Hematopoietic multipotent progenitor cell treated with erythropoietin and hydrocortisone succinate and interleukin-3 and kit ligand, for 6 days (in vitro differentiated cells): ENCODE measurements at regions not wholly inside any gene's neighbourhood (a gene's known extent, or its start where the extent isn't known, plus 50 kb on each side); places are given as distances from the start of the nearest gene placed in this dataset.
"Not testable (repeated sequence)": the region's sequence is repeated elsewhere in the genome, so short reads cannot be mapped to it uniquely, and the experiment has no call there.

ENCODE experiments used
- DNase-seq: peaks from one replicate; pipeline ENCODE4 v3.0.0-alpha.2; 2015

DNA sequence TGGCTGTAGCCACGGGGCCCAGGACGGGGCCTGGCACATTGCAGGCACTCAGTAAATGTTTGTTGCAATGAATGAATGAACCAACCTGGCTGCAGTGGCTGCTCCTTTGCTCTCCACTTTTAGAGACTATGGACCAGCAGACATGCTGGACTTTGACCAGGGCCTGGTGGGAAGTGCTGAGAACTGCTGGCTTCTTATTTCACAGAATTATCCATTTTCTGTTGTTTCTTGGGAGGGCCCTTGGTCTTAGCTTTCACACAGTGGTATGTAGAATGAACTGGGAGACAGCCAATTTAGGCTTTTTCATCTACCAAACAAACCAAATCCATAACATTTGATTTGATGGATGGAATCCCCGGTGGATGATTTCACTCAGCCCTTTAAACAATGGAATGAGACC is 78.0 kb upstream of the LHFPL2 start:
- no peak for DNase-seq

DNA sequence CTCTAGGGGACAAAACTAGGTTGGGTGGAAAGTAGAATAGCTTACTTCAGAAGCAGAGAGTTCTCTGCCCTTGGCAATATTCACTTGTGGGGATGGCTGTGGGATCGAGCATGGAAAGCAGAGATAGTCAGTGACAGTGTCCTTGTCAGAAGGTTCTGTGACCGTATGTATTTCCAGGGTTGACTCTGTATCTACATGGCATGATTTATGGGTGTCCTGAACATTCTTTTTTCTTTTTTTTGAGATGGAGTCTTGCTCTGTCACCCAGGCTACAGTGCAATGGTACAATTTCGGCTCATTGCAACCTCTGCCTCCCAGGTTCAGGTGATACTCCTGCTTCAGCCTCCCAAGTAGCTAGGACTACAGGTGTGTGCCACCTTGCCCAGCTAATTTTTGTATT is 77.4 kb upstream of the LHFPL2 start:
- no peak for DNase-seq

DNA sequence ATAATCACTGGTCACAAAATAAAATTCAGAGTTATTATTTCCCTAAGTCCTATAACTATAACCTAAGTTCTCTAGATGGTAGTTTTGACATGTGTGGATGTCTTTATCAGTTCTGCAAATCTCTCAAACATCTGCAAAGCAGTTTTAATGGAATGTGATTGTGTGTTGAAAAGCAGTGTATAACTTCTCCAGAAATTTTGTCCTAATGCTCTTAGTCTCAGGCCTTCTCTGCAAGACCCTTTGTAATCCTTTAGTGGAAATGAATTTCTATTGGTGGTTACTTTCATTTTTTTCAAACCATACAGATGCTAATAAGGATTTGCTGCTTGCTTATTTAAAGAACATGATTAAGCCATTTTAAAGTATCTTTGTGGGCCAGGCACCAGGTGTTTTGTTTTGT is 75.5 kb upstream of the LHFPL2 start:
- DNase-seq, result no peak

DNA sequence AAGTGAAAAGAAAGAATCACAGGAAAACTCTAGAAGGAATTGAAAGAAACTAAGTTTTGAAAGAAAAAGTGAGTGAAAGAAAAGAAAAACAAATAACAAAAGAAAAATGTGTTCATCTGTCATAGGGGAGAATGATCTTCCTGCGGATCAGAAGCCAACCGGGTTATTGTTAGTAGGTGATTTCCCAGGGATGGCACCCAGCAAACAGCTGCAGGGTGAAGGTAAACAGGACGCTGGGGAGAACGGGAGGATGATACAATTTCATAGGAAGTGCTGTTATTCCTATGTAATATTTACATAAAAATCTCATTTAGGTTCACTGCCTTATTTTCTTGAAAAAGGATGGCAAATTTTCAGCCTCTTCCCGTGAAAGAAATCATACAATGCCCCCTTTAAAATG is 72.4 kb upstream of the LHFPL2 start:
- no peak for DNase-seq

DNA sequence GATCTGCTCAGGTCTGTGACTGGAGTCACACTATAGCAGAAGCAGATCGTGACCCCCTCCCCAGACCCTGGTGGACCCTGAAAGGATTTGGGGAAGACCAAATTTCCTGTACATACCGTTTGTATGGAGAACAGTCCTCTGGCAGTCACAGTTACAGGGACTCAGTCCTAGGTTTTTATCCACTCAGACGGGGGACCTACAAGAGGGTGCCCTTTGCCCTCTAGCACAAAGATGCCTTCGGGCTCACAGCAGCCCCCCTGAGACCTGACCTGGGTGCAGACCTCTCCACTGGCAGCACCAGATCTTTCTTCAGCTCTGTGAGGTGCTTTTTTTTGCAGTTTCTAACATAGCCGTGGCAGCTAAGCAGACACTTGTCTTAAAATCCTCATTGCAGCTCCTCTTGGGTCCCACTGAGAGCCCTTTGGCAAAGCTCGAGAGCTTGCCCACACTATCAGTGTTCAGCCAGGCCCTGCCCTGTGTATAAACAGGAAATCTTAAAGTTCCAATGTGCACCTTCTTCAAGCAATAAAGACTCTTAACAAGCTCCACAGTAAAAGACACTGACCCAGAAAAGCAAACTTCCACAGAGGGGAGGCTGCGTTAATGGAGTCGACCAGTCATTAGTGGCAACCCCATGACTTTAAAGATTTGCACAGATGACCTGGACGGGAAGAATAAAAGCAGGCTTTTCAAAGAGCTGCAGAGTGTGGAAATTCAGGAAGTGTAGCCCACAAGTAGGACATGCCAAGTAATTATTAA is 71.8 kb upstream of the LHFPL2 start:
- DNase-seq, result peak; percentile 17

DNA sequence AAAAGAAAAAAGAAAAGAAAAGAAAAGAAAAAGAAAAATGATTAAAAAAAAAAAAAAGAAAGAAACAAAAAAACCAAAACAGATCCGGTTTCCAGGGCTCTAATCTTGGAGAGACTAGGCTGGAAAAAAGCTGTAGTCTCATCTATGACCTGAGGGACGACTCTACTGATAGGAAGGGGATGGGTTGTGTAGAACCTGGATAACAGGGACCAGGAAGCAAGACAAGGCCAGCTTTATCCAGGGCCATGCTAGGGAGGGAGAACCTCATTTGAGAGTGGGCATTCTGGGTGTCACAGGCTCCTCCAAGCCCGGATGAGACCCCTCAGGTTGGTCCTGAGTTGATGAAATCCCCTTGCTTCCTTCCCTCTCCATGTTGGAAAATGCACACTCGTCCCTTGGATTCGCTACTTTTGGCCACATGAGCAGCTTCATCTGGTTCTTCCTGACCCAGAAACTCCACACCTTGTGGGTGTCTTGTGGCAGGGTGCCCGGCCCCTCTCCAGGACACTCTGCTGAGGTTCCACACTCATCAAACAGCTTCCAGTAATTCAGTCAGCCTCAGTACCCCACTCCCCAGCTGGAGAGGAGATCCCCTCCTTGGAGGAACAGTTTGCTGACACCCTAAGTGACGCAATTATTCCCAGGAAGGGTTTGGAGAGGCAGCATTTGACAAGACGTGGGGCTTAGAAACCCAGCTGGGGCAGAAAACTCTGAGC is 71.1 kb upstream of the LHFPL2 start:
- DNase-seq, result no peak

DNA sequence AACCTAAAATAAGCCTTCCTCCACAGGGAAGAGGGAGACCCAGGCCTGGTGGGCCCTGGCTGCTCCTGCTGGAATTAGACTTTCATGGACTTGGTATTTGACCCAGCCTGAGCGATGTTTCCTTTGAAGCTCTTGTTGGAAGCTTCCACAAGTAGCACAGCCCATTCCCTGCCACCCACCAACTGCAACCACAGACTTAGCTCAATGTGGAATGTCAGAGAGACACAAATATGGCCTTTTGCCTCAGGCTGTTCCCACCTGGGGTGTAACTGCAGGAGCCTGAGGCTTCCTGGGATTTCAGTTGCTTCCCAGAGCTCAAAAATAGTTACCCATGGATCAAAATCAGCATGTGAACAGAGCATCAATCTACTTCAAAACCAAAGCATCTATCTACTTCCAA is 70.3 kb upstream of the LHFPL2 start:
- no peak for DNase-seq

DNA sequence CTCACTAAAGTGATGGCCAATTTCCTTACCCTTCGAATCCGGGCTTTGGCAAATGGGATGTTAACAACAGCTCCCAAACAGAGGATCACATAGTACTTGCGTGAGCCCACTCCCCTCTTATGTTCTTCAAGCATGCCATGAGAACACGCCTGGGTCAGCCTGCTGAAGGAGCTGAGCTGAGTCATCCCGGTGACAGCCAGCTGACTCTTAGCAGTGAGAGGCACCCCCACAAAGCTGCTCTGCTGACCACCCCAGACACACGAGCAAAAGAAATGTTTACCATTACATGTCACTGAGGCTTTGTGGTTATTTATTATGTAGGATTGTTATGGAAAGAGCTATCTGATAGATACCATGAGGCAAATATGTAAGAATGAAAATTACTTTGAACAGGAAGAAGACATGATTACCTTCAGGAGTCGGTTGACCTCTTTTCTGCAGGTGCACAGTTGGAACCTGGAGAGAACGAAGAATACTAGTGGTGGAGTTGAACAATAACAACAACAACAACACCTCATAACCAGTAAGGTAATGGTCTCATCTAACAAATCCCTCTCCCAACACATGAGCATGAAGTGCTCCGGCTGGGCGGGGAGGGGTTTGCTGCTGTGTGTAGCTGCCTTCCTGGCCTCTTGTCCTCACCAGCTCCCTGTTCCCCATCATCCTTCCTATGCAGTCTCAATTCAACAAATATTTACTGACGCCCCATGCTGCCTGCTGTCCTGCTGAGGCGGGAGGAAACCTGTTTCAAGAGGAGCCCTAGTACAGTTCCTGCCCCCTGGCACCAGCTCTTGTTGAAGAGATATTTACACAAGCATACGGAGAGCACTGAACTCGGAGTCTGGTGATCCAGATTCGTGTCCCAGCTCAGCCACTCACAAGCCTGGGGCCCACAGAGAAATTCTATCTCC is 69.4 kb upstream of the LHFPL2 start:
- DNase-seq, result no peak

DNA sequence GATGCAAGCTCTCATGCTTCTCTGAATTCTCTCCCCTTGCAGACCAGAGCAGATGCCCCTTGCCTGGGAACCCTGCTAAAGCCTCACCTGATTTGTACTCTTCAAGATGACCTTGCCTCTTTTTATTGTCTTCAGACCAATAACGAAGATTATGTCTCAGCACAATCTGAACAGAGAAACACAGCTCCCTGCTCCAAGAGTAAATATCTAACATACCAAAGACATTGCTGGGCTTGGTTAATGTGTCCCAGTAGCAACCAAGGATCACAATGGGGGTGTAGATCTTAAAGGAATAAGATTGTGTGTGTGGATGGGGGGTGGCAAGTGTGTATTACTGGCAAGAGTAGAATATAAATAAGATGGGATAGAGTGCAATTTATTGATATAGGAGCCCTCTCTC is 67.6 kb upstream of the LHFPL2 start:
- no peak for DNase-seq

DNA sequence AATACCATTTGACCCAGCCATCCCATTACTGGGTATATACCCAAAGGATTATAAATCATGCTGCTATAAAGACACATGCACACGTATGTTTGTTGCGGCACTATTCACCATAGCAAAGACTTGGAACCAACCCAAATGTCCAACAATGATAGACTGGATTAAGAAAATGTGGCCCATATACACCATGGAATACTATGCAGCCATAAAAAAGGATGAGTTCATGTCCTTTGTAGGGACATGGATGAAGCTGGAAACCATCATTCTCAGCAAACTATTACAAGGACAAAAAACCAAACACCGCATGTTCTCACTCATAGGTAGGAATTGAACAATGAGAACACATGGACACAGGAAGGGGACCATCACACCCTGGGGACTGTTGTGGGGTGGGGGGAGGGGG is 66.8 kb upstream of the LHFPL2 start:
- not testable (repeated sequence) for DNase-seq

DNA sequence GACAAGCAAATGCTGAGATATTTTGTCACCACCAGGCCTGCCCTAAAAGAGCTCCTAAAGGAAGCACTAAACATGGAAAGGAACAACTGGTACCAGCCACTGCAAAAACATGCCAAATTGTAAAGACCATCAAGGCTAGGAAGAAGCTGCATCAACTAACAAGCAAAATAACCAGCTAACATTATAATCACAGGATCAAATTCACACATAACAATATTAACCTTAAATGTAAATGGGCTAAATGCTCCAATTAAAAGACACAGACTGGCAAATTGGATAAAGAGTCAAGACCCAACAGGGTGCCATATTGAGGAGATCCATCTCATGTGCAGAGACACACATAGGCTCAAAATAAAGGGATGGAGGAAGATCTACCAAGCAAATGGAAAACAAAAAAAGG is 63.1 kb upstream of the LHFPL2 start:
- not testable (repeated sequence) for DNase-seq

DNA sequence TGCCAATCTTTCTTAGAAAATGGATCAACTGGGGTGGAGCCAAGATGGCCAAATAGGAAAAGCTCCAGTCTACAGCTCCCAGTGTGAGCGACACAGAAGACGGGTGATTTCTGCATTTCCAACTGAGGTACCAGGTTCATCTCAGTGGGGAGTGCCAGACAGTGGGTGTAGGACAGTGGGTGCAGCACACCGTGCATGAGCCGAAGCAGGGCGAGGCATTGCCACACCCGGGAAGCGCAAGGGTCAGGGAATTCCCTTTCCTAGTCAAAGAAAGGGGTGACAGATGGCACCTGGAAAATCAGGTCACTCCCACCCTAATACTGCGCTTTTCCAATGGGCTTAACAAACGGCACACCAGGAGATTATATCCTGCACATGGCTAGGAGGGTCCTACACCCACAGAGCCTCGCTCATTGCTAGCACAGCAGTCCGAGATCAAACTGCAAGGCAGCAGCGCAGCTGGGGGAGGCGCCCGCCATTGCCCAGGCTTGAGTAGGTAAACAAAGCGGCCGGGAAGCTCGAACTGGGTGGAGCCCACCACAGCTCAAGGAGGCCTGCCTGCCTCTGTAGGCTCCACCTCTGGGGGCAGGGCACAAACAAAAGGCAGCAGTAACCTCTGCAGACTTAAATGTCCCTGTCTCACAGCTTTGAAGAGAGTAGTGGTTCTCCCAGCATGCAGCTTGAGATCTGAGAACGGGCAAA is 61.3 kb upstream of the LHFPL2 start:
- not testable (repeated sequence) for DNase-seq

DNA sequence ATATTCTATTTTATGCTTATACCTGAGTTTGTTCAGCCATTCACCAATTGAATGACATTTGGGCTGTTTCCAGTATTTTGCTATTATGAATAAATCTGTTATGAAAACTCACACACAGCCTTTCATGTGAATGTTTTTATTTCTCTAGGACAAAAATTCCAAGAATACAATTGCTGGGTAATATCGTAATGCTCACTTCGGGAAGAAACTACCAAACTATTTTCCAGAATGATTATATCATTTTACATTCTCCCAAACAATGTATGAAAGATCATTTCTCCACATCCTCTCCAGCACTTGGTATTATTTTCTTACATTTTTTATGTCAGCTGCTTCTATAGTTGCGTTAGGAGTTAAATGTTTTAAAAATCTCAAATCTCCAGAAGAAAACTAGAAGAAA is 58.3 kb upstream of the LHFPL2 start:
- no peak for DNase-seq

DNA sequence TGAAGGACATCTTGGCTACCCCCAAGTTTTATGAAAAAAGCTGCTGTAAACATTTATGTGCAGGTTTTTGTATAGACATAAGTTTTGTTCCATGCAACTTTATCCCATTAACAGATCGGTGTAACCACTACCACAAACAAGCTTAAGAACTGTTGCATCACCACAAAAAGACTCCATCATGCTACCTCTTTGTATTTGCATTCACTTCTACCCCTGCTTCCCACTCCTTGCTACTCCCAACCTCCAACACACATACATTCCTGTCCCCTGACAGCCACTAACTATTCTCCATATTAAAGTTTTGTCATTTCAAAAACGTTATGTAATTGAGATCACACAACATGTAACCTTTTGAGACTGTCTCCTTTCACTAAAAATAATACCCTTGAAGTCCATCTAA is 57.8 kb upstream of the LHFPL2 start:
- DNase-seq, result no peak

DNA sequence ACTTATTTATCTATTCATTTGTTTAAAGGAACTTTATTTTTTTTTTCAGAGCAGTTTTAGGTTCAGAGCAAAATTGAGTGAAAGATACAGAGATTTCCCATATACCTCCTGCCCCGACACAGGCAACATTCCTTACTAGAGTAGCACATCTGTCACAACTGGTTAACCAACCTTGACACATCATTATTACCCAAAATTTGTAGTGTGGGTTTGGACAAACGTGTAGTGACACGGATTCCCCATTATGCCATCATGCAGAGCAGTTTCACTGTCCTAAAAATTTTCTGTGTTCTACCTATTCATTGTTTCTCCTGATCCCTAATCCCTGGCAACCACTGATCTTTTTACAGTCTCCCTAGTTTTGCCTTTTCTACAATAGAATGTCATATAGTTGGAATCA is 57.3 kb upstream of the LHFPL2 start:
- DNase-seq, result no peak

DNA sequence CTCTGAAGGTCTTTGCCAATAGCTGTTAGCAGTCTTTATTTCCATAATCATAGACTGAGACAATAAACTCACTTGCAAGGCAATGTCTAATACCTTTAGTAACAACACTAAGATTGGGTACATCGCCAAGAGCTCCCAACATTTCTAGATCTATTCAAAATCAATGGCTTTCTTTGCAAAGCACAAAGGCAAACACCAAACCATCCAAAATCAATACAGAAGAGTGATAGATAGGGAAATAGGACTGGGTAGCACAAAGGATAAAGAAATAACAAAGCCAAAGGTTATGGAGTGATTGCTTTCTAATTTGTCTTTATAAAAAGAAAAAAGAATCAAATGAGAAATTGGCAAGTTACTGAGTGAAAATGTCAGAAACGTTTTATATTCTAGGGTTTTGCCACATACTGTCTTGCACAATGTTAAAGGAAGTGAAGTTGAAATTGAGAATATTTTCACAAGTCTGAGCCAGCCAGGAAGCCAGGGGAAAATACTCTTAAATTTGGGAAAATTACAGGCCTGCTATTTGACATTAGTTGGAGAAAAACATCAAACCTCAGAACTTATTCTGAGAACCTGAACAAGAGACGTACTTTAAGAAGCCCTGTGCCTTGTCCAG is 53.3 kb upstream of the LHFPL2 start:
- no peak for DNase-seq

DNA sequence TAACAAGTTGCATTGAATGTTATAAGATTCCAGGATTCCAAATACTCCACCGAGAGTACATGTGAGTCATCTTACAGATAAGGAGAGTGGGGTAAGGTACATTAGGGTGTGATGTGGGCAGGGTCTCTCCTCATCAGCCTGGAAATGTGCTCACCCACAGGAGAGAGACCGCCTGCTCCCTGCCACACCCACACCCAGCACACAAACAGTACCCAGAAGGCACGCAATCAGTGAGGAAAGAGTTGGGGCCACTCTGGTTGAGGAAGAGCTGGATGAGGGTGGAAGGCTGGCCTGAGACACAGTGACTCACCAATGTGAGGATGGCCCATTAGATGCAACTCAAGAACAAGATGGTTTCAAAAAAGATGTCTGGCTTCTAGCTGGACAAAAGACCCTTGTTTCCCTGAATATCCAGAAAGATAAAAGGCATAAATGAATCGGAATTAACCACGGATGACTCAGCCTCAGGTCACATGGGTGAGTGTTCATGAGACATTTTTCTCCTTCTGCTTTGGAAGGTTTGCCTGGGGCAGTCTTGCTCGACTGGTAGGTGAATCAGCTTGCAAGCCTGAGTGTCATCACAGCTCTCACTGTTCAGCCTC is 51.1 kb upstream of the LHFPL2 start:
- DNase-seq, result no peak

DNA sequence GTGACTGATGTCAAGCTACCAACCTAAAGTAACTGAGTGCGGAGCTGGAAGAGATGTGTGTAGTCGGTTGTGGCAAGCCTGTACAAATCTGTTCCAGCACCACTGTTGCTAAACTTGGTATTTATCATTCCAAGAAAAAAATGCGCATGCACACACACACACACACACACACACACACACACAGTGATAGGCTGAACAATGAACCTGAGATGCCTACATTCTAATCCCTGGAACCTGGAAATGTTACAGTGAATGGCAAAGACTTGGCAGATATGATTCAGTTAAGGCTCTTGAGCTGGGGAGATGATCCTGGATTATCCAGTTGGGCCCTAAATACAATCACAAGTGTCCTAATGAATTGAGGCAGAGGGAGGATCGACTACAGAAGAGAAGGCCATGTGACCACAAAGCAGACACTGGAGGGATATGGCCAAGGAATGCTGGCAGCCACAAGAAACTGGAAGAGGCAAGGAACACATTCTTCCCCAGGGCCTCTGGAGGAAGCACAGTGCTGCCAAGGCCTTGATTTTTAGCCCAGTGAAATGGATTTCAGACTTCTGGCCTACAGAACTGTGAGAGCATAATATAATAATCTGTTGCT is 49.7 kb upstream of the LHFPL2 start:
- DNase-seq, result no peak
